GM21825 (cell line): ENCODE measurements at regions not wholly inside any gene's neighbourhood (a gene's known extent, or its start where the extent isn't known, plus 50 kb on each side); places are given as distances from the start of the nearest gene placed in this dataset.
"Not testable (repeated sequence)": the region's sequence is repeated elsewhere in the genome, so short reads cannot be mapped to it uniquely, and the experiment has no call there.

Source experiments
- ATAC-seq: cut with Tn5 transposase; IDR thresholded peaks from one replicate; pipeline ENCODE4 v1.9.1; 2021; ENCODE audit warnings: mild to moderate bottlenecking, moderate library complexity; ENCODE audit not compliant: unreplicated experiment

DNA sequence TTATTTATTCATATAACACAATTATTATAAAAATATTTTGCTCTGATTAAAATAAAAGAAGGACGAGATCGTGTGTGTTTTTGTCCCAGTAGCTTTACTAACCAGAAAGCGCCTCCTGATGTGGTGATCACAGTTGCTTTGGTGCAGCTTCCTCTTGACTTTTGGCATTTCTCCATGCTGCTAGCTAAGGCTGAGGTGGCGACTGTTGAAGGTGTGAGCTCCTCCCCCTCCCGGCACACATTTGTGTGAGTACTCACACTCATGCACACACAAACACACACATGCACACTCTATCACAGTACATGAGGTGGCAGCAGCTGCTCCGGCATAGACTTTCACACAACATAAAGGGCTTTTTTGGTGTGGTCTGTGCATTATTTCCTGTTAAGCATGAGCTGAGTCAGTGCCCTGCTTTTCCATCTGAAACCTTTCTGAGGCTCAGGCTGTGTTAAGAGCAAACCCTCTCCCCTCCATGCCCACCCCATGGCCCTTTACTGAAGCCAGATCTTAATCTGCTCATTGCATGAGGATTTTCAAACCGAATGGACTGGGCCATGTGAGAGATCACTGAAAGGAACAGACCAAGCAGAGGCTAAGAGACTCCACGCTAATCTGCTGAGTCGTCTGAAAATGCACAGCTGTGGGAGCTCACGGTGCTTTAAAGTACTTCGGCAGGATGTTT lies 53.3 kb downstream of the FOXD4L1 start:
- peak; percentile 87 for ATAC-seq

DNA sequence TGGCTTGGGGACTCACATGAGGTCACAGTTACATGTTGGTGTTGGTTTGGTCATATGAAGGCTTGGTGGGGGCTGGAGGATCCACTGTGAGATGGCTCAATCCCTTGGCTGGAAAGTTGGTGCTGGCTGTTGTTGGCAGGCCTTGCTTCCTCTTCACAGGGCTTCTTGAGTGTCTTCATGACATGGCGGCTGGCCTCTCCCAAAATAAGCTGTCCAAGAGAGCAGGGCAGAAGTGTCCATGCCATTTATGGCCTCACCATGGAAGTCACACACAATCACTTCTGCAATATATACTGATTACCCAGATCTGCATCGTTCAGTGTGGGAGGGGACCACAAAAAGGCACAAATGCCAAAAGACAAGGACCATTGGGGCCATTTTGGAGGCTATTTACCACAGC lies 61.4 kb downstream of the FOXD4L1 start:
- not testable (repeated sequence) for ATAC-seq

- ATAC-seq = peak; percentile 75
Observed at GRCh38 chr2:113562662-113563061, 64.2 kb downstream of the FOXD4L1 start.

- ATAC-seq = not testable (repeated sequence)
Observed at GRCh38 chr2:113566674-113567480, 60.2 kb upstream of the RABL2A start.

- ATAC-seq = not testable (repeated sequence)
Observed at GRCh38 chr2:113567481-113567849, 59.6 kb upstream of the RABL2A start.

DNA sequence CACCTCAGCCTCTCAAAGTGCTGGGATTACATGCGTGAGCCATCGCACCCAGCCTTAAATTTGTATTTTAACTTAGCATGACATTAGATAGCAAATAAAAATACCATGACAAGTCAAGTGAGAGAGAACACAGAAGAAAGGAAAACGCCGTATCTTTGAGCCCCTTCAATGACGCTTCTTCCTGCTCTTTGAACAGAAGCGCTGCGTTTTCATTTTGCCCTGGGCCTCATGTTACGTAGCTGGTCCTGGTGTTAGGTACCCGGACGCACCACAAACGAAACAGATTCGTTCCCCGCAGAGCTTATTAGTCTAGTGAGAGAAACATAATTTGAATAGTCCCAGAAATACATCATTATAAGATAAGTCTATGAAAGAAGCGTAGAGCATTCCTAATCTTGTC lies 58.8 kb upstream of the RABL2A start:
- not testable (repeated sequence) for ATAC-seq

- ATAC-seq = not testable (repeated sequence)
Observed at GRCh38 chr2:113570082-113570481, 57.0 kb upstream of the RABL2A start.

GRCh38 chr2:113570509-113571009 lies 56.5 kb upstream of the RABL2A start:
- ATAC-seq = not testable (repeated sequence)

GRCh38 chr2:113571482-113572068 lies 55.5 kb upstream of the RABL2A start:
- not testable (repeated sequence) for ATAC-seq

DNA sequence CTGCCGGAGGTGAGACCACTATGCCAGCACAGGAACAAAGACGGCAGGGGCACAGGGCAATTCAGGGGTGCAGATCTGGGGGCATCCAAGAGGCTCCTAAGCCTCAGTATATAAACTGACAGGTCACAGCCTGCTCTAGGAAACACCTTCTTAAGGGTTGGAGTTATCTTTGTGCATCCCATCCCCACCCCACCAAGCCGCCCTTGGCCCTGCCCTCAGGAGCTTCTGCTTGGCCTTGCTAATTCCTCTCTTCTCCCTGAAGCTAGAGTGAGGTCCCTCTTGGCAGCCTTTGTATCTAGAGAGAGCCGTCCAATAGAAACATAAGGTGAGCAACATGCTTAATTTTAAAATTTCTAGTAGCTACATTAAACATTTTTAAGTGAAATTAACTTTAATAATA lies 51.3 kb upstream of the RABL2A start:
- ATAC-seq = not testable (repeated sequence)

DNA sequence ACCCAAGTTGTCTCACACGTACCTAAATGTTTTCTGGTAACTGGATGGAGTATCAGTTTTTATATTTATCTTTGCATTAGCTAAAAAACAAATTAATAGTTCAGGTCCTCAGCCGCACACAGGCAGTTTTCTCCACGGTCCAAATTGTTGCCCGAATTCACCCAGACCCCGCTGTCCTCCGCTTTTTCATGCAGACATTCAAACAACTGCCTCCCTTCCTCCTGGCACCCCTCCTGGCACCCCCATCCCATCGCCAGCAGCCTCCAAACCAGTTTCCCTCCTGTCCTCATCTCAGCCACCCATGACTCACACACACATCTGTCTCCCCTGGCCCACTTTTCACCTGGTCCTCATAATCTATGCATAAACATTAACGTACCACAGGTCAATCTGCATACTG lies 50.7 kb upstream of the RABL2A start:
- not testable (repeated sequence) for ATAC-seq
